GM21515 (cell line): ENCODE measurements at regions not wholly inside any gene's neighbourhood (a gene's known extent, or its start where the extent isn't known, plus 50 kb on each side); places are given as distances from the start of the nearest gene placed in this dataset.

Experiments used
- ATAC-seq: cut with Tn5 transposase; IDR thresholded peaks from one replicate; pipeline ENCODE4 v1.9.1; 2021; ENCODE audit not compliant: unreplicated experiment

DNA sequence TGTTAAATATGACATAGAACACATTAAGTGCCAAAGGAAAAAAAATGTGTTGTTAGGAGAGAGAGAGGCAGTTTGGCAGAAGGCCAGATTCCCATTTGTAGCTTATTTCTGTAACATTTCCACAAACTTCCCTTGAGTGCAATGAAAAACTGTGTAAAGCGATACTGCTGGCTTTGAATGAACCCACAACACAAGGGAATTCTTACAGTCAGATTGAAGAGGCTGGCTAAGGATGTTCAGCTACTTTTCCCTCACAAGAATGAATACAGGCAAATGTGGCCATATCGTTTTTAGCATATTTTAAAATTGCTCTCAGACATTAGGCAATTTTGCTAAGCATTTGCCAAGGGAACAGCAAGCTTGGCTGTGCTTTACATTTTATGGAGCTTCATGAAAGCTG is 614.1 kb upstream of the FZD8 start:
- ATAC-seq, result no peak

DNA sequence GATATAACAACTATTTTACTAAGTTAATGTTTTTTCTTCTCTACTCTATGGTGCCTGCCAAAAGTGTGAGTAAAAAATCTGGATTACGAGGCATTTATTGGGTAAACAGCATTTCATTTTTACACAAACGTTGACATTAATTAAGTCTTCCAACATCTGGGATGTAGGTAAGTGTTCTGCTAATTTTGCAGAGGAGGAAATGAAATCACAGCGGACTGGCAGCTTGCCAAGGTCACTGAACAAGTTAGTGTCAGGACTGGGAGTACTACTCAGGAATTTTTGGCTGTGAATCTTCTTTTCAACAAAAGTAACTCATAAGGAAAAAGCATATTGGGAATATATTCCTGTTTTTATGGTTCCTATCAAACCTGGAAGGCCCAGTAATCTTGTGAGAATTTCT is 612.1 kb upstream of the FZD8 start:
- ATAC-seq, result no peak

GRCh38 chr10:36253731-36254130 is 611.6 kb upstream of the FZD8 start:
- ATAC-seq, result no peak

- ATAC-seq, result no peak
These were observed 609.0 kb upstream of the FZD8 start for GRCh38 chr10:36251068-36251467.

DNA sequence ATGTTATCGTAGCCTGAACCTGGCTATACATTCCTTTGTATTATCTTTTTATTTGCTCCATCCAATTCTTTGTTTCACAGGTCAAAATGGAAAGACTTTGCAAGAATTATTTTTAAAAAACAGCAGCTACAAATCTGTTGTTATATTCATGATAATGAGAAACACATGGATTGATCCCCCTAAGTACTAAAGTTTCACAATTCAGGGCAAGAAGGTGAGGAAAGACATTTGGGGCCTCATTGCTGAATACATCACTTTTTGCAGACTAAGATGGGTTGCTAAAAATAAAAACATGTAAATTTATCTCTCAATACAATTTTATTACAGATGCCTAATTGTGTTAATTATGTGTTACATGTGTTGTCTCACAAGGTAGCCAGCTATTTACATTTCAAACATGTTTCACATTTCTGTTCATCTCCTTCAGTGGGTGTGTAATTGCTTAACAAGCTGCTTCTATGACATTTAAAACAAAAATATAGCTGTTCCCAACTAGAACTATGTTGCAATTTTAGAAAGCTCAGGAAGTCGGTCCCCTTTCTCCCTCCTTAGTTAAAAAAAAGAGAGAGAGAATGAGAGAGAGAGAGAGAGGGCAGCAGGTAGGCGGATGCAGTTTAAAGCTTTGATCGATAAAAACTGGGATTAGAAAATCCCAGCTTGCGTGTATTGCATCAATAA is 606.3 kb upstream of the FZD8 start:
- ATAC-seq, result no peak

GRCh38 chr10:36247478-36247877 is 605.4 kb upstream of the FZD8 start:
- no peak for ATAC-seq

- no peak for ATAC-seq
These were observed 594.8 kb upstream of the FZD8 start for GRCh38 chr10:36236931-36237330.

- no peak for ATAC-seq
These were observed 594.2 kb upstream of the FZD8 start for GRCh38 chr10:36236341-36236740.

- no peak for ATAC-seq
These were observed 590.8 kb upstream of the FZD8 start for GRCh38 chr10:36232935-36233334.

DNA sequence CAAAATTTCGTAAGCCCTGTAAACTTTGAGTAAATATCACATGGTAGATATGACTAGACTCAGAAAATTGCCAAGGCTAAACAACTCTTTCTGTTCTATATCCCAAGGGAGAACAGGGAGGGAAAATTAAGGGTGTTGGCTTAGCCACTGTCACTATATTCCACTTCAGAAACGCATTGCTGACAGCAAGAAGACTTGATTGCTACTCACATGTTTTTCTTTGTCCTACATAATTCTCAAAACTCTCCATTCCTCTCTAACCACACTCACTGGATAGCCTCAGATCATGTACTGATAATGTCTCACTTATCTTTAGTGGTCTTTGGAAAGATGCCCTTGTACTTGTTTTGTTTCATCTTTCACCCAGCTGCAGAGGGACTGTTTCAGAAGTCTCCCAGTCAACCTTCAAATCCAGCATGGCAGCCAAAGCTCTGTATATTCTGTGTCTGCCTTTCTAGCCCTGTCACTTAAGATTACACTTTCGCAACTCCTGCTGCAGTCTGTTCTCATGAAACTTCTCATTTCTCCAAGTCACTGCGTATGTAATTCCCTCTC is 582.4 kb upstream of the FZD8 start:
- no peak for ATAC-seq

GRCh38 chr10:36221101-36221500 is 579.0 kb upstream of the FZD8 start:
- no peak for ATAC-seq

DNA sequence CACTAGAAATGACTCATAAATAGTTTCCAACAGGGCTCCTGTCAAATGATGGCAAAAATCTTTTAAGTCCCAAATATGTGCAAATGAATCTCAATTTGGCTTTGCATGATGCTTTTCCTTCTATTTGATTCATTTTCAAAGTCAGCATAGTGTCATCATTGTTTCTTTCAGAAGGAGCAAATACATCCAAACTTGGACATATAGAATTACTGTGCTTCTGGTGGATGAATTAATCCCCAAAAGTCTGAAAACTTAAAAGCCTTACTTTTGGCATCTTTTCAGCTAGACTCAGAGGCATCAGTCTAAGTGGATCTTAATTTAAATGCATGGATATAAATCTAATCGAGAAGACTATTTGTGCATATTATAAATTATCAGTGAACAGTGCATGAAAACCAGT is 578.1 kb upstream of the FZD8 start:
- no peak for ATAC-seq

GRCh38 chr10:36211856-36212255 is 569.8 kb upstream of the FZD8 start:
- ATAC-seq, result no peak

DNA sequence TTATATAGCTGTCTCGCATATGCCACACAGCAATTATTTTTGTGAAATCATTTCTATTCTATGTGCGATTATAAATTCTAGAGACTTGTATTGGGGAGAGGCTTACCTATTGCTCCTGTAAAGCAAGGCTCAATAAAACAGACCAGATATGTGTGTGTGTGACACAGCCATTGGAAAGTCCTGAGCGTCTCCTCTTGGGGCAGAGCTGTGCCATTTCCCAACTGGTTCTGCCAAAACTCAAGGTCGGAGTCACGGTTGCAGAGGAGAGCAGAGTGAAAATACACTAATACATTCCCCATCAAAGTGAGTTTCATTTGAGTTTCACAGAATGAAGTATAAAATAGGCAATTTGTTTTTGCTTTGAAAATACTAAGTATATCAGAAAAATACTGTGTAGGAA is 567.4 kb upstream of the FZD8 start:
- ATAC-seq, result no peak

- no peak for ATAC-seq
These were observed 560.8 kb upstream of the FZD8 start for GRCh38 chr10:36202881-36203280.

GRCh38 chr10:36200577-36200976 is 558.5 kb upstream of the FZD8 start:
- ATAC-seq, result no peak

DNA sequence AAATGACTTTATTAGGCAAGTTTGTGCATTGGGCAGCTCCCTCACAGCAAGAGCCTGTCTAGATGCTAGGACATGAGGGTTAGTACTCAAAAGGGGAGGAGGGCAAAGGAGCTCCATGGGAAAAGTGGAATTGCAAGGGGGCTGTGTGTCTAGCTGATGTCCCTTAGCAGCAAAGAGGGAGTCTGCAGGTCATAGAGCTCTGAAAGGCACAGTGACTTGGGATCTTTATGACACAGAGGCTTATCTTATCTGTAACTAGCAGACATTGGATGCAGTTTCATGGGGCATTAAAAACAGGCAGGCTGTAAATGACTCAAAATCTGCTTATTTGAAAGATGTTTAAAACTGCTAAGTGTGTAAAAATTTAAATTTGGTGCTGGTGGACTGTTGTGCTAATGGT is 556.2 kb upstream of the FZD8 start:
- no peak for ATAC-seq

DNA sequence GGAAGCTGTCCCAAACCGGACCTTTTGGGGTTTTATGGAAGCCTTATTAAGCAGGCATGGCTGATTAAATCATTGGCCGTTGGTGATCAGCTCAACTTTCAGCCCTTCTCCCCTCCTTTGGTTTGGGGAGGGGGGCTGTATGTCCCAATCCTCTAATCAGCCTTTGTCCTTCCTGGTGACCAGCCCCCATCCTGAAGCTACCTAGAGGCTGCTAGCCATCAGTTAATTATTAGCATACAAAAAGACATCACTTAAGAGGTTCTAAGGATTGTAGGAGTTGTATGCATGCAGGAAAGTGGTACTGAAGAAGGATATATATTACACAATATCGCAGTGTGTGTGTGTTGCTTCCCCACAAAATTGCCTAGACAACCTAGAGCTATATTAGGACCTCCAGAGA is 553.3 kb upstream of the FZD8 start:
- ATAC-seq, result no peak

DNA sequence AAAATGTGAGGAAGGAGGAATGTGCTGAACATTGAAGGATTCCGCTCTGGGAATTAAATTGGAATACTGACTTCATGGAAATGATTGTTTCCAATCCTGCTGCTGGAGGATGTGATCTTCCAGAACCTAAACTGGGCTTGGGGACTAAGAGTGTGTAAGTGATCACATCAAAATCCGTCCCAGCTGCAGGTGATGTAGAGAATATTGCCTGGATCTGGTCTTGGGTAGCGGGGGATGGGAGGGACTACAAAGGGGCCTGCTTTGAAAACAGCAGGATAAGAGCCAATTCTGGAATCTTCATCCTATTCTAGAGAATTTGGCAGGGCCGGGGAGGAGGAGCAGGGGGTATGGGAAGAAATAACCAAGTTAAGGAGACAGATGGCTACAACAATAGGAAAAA is 552.2 kb upstream of the FZD8 start:
- no peak for ATAC-seq

GRCh38 chr10:36191009-36191408 is 548.9 kb upstream of the FZD8 start:
- no peak for ATAC-seq

DNA sequence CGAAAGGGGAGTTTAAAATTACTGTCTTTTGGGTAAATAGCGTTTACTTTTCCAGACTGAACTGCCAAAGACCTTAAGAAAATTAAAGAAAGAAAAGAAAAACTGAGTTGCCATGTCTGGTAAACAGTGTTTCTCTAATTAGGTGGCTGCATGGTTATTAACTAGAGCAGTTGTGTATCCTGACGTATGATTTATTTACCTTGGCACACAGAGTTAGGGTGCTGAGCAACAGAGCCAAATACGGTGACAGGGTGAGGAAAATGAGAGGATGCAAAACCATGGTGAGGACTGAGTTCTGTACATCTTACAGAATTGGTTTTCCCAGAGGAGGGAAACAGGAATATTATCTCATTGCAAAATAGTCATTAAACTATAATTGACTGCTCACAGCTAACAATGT is 546.4 kb upstream of the FZD8 start:
- ATAC-seq, result no peak

GRCh38 chr10:36188080-36188453 is 546.0 kb upstream of the FZD8 start:
- no peak for ATAC-seq

GRCh38 chr10:36187380-36188079 is 545.4 kb upstream of the FZD8 start:
- ATAC-seq, result no peak
